Endodermal cell (in vitro differentiated cells): ENCODE measurements at regions not wholly inside any gene's neighbourhood (a gene's known extent, or its start where the extent isn't known, plus 50 kb on each side); places are given as distances from the start of the nearest gene placed in this dataset.

Experiments used
- DNase-seq: peaks from one replicate; pipeline ENCODE4 v3.0.0-alpha.2; 2017
- H3K27ac ChIP-seq: 2 replicates; pipeline ENCODE4 v1.5.1; 2013; ENCODE audit warnings: mild to moderate bottlenecking, low read depth, low read length, moderate library complexity
- H3K27me3 ChIP-seq: 2 replicates; pipeline ENCODE4 v1.6.1; 2013; ENCODE audit warnings: mild to moderate bottlenecking, low read length, moderate library complexity; ENCODE audit not compliant: insufficient read depth, control insufficient read depth, poor library complexity, severe bottlenecking
- H3K36me3 ChIP-seq: 2 replicates; pipeline ENCODE4 v1.7.0; 2013; ENCODE audit warnings: mild to moderate bottlenecking, low read length, moderate library complexity; ENCODE audit not compliant: control insufficient read depth, insufficient read depth
- H3K4me1 ChIP-seq: one replicate; pipeline ENCODE4 v1.7.0; 2013; ENCODE audit warnings: low read length; ENCODE audit not compliant: control insufficient read depth, insufficient read depth
- H3K4me3 ChIP-seq: 2 replicates; pipeline ENCODE4 v1.5.1; 2013; ENCODE audit warnings: mild to moderate bottlenecking, low read length, moderate library complexity
- H3K9ac ChIP-seq: 2 replicates; pipeline ENCODE4 v1.6.1; 2013; ENCODE audit warnings: mild to moderate bottlenecking, low read length, moderate library complexity; ENCODE audit not compliant: poor library complexity, severe bottlenecking; ENCODE audit errors: extremely low read depth
- H3K9me3 ChIP-seq: 2 replicates; pipeline ENCODE4 v1.6.1; 2013; ENCODE audit warnings: mild to moderate bottlenecking, low read length, moderate library complexity; ENCODE audit not compliant: control insufficient read depth
- H3K27ac Mint-ChIP-seq: 2 replicates; pipeline ENCODE4 v1.8.0; 2020; ENCODE audit warnings: mixed read lengths
- H3K27me3 Mint-ChIP-seq: 2 replicates; pipeline ENCODE4 v1.8.0; 2021; ENCODE audit warnings: mild to moderate bottlenecking, mixed read lengths; ENCODE audit not compliant: insufficient read depth
- H3K36me3 Mint-ChIP-seq: 2 replicates; pipeline ENCODE4 v1.8.0; 2020; ENCODE audit warnings: low read depth, mixed read lengths
- H3K4me1 Mint-ChIP-seq: 2 replicates; pipeline ENCODE4 v1.8.0; 2020; ENCODE audit warnings: mixed read lengths
- H3K4me3 Mint-ChIP-seq: 2 replicates; pipeline ENCODE4 v1.8.0; 2020; ENCODE audit warnings: mild to moderate bottlenecking, moderate library complexity, mixed read lengths
- H3K9me3 Mint-ChIP-seq: 2 replicates; pipeline ENCODE4 v1.8.0; 2020; ENCODE audit warnings: mild to moderate bottlenecking, mixed read lengths
- WGBS, 2 experiments: methylation state at CpG; one replicate each; pipeline versions ENCODE4 v1.1.5 to v1.1.7; 2013; ENCODE audit warnings: missing lambda C conversion rate in 2 of 2, mixed read lengths in 1 of 2; ENCODE audit not compliant: insufficient coverage in 1 of 2, insufficient read length in 1 of 2; 5-methylcytosine and 5-hydroxymethylcytosine counted together
- TF ChIP-seq, protein P1 (sequence below): fragments of 200-600 bp; sonication (generic); conservative IDR thresholded peaks from 2 replicates; pipeline ENCODE4 v1.5.0; 2021; ENCODE audit warnings: antibody characterized with exemption, mild to moderate bottlenecking

DNA sequence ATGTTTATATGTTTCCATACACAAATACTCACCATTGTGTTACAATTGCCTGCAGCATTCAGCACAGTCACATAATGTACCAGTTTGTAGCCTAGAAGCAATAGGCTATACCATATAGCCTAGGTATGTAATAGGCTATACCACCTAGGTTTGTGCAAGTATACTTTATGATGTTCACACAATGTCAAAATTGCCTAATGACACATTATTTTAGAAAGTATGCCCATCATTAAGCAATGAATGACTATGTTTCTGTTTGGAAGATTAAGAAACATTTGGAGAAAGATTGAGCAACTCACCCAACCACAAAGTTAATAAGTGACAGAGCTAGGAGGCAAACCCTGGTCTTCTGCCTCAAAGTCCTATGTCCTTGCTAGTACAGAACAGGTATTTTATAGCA, 96.8 kb upstream of the GRIA3 start:
- no peak for DNase-seq
- no peaks in the 10 kb centered on the region for H3K4me1 ChIP-seq
- H3K9ac ChIP-seq = no peak overlapping the region
- H3K4me3 ChIP-seq = no peak overlapping the region
- Mint-ChIP-seq H3K27me3 (no peaks in the 10 kb centered on the region), H3K4me3 (no peak overlapping the region), H3K36me3 (no peaks in the 10 kb centered on the region), H3K4me1 (peaks cover 14% of the 10 kb centered on the region), H3K9me3 (peaks cover 61% of the 10 kb centered on the region), H3K27ac (no peak overlapping the region)
- peaks cover 6% of the 10 kb centered on the region for H3K9me3 ChIP-seq
- no peaks in the 10 kb centered on the region for H3K36me3 ChIP-seq
- no peak overlapping the region for H3K27ac ChIP-seq
- TF ChIP-seq, protein P1, sequence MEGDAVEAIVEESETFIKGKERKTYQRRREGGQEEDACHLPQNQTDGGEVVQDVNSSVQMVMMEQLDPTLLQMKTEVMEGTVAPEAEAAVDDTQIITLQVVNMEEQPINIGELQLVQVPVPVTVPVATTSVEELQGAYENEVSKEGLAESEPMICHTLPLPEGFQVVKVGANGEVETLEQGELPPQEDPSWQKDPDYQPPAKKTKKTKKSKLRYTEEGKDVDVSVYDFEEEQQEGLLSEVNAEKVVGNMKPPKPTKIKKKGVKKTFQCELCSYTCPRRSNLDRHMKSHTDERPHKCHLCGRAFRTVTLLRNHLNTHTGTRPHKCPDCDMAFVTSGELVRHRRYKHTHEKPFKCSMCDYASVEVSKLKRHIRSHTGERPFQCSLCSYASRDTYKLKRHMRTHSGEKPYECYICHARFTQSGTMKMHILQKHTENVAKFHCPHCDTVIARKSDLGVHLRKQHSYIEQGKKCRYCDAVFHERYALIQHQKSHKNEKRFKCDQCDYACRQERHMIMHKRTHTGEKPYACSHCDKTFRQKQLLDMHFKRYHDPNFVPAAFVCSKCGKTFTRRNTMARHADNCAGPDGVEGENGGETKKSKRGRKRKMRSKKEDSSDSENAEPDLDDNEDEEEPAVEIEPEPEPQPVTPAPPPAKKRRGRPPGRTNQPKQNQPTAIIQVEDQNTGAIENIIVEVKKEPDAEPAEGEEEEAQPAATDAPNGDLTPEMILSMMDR = no peak
- H3K27me3 ChIP-seq = no peaks in the 10 kb centered on the region

DNA sequence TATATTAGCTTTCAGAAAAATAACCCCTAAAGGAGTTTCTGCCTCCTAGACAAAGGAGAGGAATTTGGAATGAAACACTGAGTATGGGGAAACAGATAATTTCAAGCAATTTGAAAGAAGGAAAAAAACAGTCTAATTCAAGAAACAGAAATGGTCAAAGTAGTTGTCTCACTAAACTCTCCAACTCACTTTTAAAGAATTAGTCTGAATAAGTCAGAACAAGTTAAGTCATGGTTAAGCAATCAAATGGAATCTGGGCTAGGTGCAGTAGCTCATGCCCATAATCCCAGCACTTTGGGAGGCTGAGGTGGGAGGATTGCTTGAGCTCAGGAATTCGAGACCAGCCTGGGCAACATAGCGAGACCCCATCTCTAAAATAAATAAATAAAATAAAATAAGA, 95.7 kb upstream of the GRIA3 start:
- Mint-ChIP-seq H3K9me3 (peaks cover 57% of the 10 kb centered on the region), H3K27ac (no peak overlapping the region), H3K27me3 (no peaks in the 10 kb centered on the region), H3K36me3 (no peaks in the 10 kb centered on the region), H3K4me1 (peaks cover 22% of the 10 kb centered on the region), H3K4me3 (no peak overlapping the region)
- no peaks in the 10 kb centered on the region for H3K4me1 ChIP-seq
- no peak overlapping the region for H3K9ac ChIP-seq
- H3K36me3 ChIP-seq = no peaks in the 10 kb centered on the region
- H3K9me3 ChIP-seq = peaks cover 6% of the 10 kb centered on the region
- no peaks in the 10 kb centered on the region for H3K27me3 ChIP-seq
- H3K27ac ChIP-seq = no peak overlapping the region
- H3K4me3 ChIP-seq = no peak overlapping the region
- WGBS, 2 experiments = no CpG with 5 or more reads among the region's 2 CpGs
- TF ChIP-seq, protein P1 = no peak
- DNase-seq = no peak

DNA sequence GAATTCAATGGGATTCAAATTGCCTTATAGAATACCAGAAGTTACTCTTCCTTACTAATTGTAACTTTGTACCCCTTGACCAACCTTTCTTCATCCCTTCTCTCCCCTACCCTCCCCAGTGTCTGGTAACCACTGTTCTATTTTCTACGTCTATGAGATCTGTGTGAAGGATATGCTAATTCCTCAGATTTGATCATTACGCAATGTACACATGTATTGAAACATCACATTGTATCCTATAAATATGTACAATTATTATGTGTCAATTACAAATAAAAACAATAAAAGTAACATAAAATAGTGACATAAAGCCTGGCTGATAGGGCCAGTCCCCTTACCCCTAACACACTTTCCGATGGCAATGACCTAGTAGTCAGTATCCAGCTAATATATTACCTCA, 95.1 kb upstream of the GRIA3 start:
- Mint-ChIP-seq H3K4me1 (peaks cover 25% of the 10 kb centered on the region), H3K9me3 (peaks cover 51% of the 10 kb centered on the region), H3K27me3 (no peaks in the 10 kb centered on the region), H3K4me3 (no peak overlapping the region), H3K27ac (no peak overlapping the region), H3K36me3 (no peaks in the 10 kb centered on the region)
- H3K4me1 ChIP-seq = no peaks in the 10 kb centered on the region
- H3K36me3 ChIP-seq = no peaks in the 10 kb centered on the region
- H3K27ac ChIP-seq = no peak overlapping the region
- H3K27me3 ChIP-seq = no peaks in the 10 kb centered on the region
- no peak overlapping the region for H3K4me3 ChIP-seq
- H3K9me3 ChIP-seq = peaks cover 6% of the 10 kb centered on the region
- no peak overlapping the region for H3K9ac ChIP-seq
- no peak for DNase-seq
- no CpG with 5 or more reads among the region's 3 CpGs for WGBS, 2 experiments
- TF ChIP-seq, protein P1 = no peak
